ENCODE measurements at regions not wholly inside any gene's neighbourhood (a gene's known extent, or its start where the extent isn't known, plus 50 kb on each side); places are given as distances from the start of the nearest gene placed in this dataset.

DNA sequence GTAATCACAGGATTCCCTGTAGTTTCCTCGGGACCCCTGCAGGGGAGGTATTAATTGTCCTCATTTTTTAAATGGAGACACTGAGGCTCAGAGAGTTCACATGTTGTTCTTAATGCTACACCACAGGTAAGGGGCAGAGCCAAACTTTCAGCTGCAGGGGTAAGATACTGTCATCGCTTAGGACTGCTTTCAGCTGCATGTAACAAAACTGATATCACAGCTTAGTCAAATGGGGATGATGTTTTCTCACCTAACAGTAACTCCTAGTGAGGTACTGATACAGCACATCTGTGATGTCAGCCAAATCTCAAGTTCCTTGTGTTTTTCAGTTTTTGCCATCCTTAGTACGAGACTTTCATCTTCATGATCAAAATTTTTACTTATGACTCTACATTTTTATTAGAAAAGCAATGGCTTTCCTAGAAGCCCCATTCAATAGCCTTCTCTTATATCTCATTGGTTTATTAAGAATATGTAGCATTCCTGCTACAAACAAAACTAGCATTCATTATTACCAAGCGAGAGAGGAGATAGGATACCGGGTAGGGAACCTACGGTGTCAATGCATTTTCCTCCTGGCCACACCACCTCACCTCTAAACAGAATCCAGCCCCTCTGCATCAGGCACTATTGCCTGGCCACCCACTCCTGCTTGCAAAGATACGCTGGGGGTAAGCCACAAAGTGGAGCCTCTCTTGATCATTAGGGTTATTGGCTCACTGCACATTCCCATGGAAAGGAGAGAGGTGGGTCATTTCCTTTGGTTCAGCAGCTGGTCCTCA is 557.5 kb downstream of the CD83 start:
- no peak for TF ChIP-seq EP300 (IDR thresholded peaks at IDR 0.05)
- no peak for TF ChIP-seq CTCF (IDR thresholded peaks at IDR 0.05)
- TF ChIP-seq POLR2A (IDR thresholded peaks at IDR 0.05), result no peak
- TF ChIP-seq POLR2AphosphoS5 (IDR thresholded peaks at IDR 0.05), result no peak

Data from upper lobe of left lung (tissue), 4 donors.